ENCODE measurements at regions not wholly inside any gene's neighbourhood (a gene's known extent, or its start where the extent isn't known, plus 50 kb on each side); places are given as distances from the start of the nearest gene placed in this dataset.
"Not testable (repeated sequence)": the region's sequence is repeated elsewhere in the genome, so short reads cannot be mapped to it uniquely, and the experiment has no call there.

GRCh38 chr18:60064271-60064670, 164.5 kb downstream of the PMAIP1 start:
- no peak for DNase-seq (ENCODE audit: low read depth, low spot score)

- DNase-seq (ENCODE audit: low read depth, low spot score): not testable (repeated sequence)
Measured at GRCh38 chr18:60062831-60063230, 163.0 kb downstream of the PMAIP1 start.

DNA sequence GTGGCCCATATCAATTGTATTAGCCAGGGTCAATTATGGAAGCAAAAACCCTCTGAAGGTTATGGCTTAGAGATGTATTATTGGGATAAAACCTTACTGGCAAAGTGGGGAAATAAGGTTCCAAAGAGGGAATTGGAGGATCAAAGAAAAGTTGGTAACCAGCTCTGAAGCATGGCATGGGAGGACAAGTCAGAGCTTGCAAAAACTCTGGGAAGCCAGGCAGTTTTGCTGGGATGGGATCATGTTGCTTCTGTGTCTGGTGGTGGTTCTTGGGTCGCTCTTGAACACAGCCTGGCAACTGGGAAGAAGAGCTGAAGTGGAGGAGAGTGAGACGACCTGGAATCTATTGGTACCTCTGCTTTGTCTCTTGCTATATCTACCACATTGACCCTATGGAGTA, 162.6 kb downstream of the PMAIP1 start:
- DNase-seq (ENCODE audit: low read depth, low spot score): no peak

- DNase-seq (ENCODE audit: low read depth, low spot score): no peak
Measured at GRCh38 chr18:60060578-60060977, 160.8 kb downstream of the PMAIP1 start.

DNA sequence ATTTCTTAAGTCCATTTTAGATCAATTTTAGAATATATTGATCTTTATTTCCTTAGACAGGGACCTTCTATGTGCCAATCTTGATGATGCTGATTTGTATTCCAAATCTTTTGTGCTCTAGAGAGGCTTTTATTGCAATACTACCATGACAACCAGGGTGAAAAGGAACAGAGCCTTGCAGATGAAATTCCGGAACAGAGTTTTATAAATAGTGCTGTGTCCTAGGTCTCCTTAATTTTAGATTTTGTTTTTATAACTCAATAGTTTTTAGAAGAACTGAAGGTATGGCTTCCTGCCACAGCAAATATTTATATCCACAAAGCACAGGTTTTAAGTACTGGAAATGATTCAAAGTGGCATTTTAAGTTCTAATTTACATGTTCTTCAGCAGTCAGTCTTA, 160.2 kb downstream of the PMAIP1 start:
- no peak for DNase-seq (ENCODE audit: low read depth, low spot score)

- DNase-seq (ENCODE audit: low read depth, low spot score): no peak
Measured at GRCh38 chr18:60059216-60059615, 159.4 kb downstream of the PMAIP1 start.

GRCh38 chr18:60053747-60054304, 154.0 kb downstream of the PMAIP1 start:
- no peak for DNase-seq (ENCODE audit: low read depth, low spot score)

DNA sequence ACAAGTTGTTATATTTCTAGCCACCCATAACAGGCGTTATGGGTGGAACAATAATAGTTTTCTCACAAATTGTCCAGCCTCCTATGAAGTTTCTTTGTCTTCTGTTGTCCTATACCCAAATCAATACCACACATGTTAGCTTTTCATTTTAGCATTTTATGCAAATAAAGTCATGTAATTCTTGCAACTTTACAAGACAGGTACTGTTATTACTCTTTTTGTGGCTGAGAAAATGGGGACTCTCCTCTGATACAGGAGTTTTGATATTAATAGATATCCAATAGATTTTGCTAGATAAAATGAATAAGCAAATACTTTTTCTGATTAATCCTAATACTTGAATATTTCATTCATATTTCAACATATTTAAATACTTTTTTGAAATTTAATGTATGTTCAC, 151.0 kb downstream of the PMAIP1 start:
- no peak for DNase-seq (ENCODE audit: low read depth, low spot score)

DNA sequence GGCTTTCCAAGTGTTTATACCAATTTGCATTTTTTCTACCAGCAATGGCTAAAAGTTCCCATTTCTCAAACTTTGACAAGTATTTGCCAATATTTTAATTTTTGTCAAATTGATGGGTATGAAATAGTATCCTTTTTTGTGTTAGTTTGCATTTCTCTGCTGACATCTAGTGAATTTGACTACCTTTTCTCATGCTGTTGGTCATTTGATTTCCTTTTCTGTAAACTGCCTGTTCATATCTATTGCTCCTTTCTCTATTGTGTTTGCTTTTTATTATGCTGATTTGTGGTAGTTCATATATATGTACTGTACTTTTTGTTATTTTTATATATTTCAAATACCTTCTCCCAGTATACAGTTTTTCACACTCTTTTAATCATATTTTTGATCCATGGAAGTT, 149.4 kb downstream of the PMAIP1 start:
- DNase-seq (ENCODE audit: low read depth, low spot score): no peak

GRCh38 chr18:60047556-60047955, 147.8 kb downstream of the PMAIP1 start:
- no peak for DNase-seq (ENCODE audit: low read depth, low spot score)

DNA sequence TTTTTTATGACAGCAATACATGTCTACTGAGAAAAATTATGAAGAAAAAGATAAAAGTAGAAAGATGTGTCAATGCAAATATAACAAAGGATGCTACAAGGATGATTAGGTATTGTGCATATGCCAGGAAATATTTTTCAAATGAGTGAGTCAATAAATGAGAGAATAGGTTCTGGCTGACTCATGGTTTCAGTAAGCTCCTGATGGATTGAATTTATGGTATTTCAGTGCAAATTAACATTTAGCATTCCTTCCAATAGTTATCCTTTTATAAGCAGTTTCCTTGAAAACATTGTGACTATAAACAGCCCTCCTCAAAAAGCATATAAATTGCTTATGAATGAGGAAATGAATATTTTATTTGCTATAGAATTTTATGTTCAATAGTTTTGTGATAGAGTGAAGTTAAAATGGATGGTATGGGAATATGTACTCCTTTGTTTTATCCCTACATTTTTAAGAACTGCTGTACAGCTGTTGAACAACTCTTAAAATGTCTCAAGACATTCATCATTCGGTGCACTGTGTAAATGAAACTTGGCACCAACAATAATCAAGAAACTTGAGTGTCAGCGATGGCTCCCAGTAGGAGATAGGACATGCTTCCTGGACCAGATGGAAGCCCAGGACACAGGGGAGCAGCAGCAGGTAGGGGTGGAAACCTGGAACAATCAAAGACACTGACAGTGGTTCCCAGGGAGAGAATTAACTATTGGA, 144.7 kb downstream of the PMAIP1 start:
- DNase-seq (ENCODE audit: low read depth, low spot score): no peak

GRCh38 chr18:60040971-60041370, 141.2 kb downstream of the PMAIP1 start:
- no peak for DNase-seq (ENCODE audit: low read depth, low spot score)

DNA sequence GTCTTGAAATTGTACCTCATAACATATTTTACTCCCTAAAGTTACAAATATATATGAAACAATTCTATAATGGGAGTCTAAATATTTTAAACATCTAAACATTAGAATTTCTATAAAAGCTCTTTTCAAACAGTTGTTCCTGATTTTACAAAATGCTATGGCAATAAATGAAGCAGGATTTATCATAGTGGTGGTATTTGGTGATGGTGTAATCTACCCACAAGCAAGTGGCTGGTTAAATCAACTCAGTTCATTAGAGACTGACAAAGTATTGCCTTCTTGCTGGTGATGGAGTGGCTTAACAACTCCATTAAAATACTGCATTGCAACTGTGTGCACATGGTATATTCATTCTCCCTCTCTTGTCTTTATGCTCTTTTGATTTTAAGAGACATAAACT, 138.9 kb downstream of the PMAIP1 start:
- no peak for DNase-seq (ENCODE audit: low read depth, low spot score)

GRCh38 chr18:60027397-60027796, 127.6 kb downstream of the PMAIP1 start:
- DNase-seq (ENCODE audit: low read depth, low spot score): no peak

GRCh38 chr18:60024857-60025256, 125.1 kb downstream of the PMAIP1 start:
- no peak for DNase-seq (ENCODE audit: low read depth, low spot score)

DNA sequence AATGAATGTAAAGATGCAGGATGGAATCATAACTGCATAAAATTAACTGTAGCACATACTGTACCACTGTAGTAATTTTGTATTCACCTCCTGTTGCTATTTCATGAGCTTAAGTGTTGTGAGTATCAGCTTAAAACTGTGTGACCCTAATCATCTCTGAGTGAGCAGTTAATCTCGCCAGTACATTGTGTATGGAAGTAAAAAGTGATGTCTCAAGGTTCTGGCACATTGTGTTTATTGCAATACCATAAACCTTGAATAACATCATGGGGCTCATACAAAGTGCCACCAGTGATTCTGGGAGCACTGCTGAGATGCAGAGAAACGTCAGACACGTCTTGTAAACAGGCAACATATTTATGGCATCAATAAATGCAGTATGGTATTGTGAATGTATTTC, 124.5 kb downstream of the PMAIP1 start:
- DNase-seq (ENCODE audit: low read depth, low spot score): no peak

DNA sequence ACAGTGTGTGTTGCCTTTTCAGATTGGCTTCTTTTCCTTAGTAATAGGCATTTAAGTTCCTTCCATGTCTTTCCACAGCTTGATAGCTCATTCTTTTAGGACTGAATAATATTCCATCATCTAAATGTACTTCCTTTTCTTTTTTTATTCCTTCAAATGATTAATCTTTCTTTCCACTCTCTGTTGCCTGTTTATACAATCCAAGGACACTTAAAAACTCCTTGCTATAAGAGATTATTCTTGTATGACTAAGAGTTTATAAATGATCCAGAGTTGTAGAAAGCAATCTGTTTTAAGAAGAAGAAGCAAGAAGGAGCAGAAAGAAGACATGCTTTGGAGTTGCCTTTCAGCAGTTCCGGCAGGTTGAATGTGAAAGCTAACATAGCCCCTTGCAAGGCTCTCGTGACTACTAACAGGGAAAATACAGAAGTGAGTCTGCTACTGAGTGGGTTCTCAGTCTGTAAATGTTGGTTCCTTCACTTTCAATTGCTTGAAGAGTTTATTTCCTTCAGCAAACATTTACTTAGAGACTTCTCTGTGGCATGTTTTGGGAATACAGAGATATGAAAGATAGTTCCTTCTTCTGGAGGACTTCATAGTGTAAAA, 123.0 kb downstream of the PMAIP1 start:
- no peak for DNase-seq (ENCODE audit: low read depth, low spot score)

GRCh38 chr18:60021556-60021955, 121.8 kb downstream of the PMAIP1 start:
- DNase-seq (ENCODE audit: low read depth, low spot score): no peak

DNA sequence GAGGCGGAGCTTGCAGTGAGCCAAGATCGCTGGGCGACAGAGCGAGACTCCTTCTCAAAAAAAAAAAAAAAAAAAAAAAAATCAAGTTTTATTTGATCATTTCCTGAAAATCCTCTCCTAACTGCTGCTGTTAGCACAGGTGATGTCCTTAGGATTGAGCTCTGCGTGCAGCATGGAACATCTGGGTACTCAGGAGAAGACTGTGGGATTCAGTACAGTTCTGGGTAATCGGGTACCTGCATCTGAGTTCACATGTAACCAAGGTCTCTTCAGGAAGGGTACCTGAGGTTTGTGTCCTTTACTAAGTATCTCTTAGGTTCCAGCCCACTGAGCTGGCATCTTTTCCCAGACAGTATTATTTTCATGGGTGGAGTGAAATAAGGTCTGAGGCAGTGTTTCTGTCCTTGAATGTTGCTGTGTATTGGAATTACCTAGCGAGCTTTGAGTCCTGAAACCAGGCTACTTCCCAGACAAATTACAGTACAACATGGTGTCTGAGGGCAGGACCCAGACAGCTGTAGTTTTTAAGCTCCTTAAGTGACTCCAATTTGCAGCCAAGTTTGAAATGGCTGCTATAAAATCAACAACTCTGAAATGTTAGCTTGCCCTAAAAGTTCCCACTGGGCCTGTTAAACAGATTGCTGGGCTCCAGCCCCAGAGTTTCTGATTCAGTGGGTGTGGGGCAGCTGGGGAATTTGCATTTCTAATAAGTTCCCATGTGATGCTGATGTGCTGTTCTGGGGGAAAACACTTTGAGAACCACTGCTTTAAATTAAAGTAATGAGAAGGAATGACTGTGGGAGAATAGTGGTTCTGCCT, 120.5 kb downstream of the PMAIP1 start:
- no peak for DNase-seq (ENCODE audit: low read depth, low spot score)

GRCh38 chr18:60019463-60019840, 119.7 kb downstream of the PMAIP1 start:
- DNase-seq (ENCODE audit: low read depth, low spot score): no peak

DNA sequence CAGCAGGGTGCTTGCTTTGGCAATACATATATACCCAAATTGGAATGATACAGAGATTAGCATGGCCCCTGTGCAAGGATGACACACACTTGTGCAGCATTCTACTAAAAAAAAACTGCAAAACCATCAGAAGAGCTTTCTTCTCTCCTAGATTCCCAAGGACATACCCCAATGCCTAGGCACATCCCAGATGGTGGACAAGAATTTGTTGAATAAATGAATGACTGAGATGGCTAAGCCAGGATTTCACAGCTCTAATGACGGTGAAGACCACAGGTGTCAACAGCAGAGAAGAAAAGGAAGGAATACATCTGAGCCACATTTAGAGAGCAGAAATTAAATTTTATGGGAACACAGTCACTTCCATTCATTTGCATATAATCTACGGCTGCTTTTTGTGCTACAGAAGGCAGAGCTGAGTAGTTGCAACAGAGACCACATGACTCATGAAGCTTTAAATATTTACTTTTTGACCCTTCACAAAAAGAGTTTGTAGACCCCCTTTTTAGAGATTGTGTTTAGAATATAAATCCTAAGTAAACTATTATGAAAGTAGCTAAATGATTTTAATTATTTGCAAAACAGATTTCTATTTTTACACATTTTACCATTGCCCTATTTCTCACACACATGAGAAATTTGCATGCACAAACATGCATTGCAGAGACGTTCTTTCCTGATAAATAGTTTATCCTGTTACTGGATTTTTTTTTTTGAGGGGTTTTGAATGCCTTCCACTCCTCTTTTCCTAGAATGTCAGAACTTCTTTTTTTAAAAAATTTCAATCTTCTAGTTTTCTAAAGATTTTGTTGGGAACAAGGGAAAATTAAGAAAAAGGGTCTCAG, 119.0 kb downstream of the PMAIP1 start:
- no peak for DNase-seq (ENCODE audit: low read depth, low spot score)
